Fibroblast of villous mesenchyme (primary cell): ENCODE measurements at regions not wholly inside any gene's neighbourhood (a gene's known extent, or its start where the extent isn't known, plus 50 kb on each side); places are given as distances from the start of the nearest gene placed in this dataset.
"Not testable (repeated sequence)": the region's sequence is repeated elsewhere in the genome, so short reads cannot be mapped to it uniquely, and the experiment has no call there.

Experiments
- DNase-seq: peaks from one replicate; pipeline ENCODE4 v3.0.0-alpha.2; 2010; ENCODE audit warnings: low read depth
- H3K4me3 ChIP-seq: 2 replicates; pipeline ENCODE4 v1.5.1; 2011; ENCODE audit warnings: low read depth, mild to moderate bottlenecking, low read length
- CTCF ChIP-seq: IDR thresholded peaks from 2 replicates; pipeline ENCODE4 v1.5.1; 2012; ENCODE audit warnings: low read depth, mild to moderate bottlenecking, low read length; ENCODE audit not compliant: insufficient read depth

DNA sequence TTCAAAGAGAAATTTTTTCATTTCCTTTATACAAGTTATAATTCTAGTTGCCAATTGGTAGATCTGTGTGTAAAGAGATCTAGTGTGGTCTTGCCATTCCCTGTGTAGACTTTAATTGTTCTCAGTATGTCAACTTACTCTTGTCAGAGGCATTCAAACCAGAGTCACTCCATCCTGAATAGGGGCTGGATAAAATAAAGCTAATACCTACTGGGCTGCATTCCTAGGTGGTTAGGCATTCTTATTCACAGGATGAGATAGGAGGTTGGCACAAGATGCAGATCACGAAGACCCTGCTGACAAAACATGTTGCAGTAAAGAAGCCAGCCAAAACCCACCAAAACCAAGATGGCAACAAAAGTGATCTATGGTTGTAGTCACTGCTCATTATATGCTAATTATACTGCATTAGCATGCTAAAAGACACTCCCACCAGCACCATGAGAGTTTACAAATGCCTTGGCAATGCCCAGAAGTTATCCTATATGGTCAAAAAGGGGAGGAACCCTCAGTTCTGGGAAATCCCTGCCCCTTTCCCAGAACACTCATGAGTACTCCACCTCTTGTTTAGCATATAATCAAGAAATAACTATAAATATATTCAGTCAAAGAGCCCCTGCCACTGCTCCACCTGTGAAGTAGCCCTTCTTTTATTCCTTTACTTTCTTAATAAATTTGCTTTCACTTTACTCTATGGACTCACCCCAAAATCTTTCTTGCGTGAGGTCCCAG lies 74.0 kb upstream of the ADAMTS5 start:
- DNase-seq, result no peak
- no peak overlapping the region for H3K4me3 ChIP-seq
- no peak for TF ChIP-seq CTCF

DNA sequence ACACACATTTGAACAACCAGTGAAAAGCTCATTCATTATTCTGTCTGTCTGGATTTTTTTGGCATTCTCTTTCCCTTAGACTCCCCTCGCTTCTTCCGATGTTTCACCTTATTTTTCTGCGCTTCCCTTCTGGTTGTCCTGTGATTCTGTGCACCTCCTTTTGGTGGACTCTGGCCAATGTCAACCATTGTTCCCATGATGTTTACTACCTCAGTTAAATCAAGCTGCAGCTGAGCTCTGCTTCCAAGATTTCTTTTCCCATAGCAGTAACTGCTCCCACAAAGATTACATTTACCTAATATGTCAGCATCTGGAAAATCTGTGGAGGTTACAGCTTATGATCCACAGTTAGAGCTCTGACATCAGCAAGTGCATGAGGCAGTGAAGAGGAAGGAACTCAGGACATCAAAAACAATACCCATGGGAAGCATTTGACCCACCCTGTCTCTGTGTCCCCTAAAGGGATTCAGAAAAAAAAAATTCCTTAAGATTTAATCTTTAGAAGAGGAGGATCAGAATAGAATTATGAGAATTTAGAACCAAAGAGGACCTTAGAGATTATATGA lies 69.9 kb upstream of the ADAMTS5 start:
- no peak for TF ChIP-seq CTCF
- DNase-seq, result peak; percentile 55
- H3K4me3 ChIP-seq, result no peak overlapping the region

- DNase-seq, result no peak
- no peak overlapping the region for H3K4me3 ChIP-seq
- no peak for TF ChIP-seq CTCF
Measured at GRCh38 chr21:27035791-27036190, 68.9 kb upstream of the ADAMTS5 start.

DNA sequence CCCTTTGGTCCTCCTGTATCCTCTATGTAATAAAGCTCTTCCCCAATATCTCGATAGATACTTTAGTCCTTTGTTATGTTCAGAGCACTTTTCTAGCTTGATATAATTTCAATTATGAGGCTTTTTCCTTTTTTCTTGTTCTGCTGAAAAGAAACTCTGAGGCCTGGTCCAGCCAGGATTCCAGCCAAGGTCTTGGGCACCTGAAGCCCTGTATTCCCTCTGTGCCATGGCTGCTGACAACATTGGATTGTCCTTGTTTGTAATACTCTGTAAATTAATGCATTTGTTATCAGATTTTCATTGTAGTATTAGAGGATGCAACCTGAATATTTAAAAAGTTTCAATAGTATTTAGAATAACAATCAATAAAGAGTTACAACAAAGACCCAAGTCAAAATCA lies 67.9 kb upstream of the ADAMTS5 start:
- no peak for DNase-seq
- TF ChIP-seq CTCF, result no peak
- no peak overlapping the region for H3K4me3 ChIP-seq

- no peak overlapping the region for H3K4me3 ChIP-seq
- no peak for DNase-seq
- TF ChIP-seq CTCF, result no peak
Measured at GRCh38 chr21:27033471-27033870, 66.6 kb upstream of the ADAMTS5 start.

DNA sequence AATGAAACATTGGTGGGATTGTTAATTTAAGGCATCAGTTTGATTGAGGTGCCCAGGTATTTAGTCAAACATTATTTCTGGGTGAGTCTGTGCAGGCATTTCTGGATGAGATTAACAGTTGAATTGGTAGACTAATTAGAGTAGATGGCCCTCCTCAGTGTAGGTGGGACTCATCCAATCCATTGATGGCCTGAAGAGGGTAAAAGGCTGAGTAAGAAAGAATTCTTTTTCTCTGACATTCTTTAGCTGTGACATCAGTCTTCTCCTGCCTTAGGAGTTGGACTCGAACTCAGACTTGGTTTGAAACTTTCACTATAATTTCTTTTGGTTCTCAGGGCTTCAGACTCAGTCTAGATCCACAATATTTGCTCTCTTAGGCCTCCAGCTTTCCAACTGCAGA lies 59.6 kb upstream of the ADAMTS5 start:
- DNase-seq, result no peak
- TF ChIP-seq CTCF, result no peak
- no peak overlapping the region for H3K4me3 ChIP-seq

DNA sequence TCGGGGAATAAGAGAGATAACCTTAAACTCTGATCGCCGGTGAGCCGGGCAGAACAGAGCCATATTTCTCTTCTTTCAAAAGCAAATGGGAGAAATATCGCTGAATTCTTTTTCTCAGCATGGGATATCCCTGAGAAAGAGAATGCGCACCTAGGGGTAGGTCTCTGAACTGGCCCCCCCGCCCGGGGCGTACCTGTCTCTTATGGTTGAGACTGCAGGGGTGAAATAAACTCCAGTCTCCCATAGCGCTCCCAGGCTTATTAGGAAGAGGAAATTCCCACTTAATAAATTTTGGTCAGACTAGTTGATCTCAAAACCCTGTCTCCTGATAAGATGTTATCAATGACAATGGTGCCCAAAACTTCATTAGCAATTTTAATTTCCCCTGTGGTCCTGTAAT lies 58.8 kb upstream of the ADAMTS5 start:
- not testable (repeated sequence) for DNase-seq

More for the DNA sequence above, 58.8 kb upstream of the ADAMTS5 start:
- H3K4me3 ChIP-seq, result not testable (repeated sequence)
